WTC11 (cell line): ENCODE measurements at regions not wholly inside any gene's neighbourhood (a gene's known extent, or its start where the extent isn't known, plus 50 kb on each side); places are given as distances from the start of the nearest gene placed in this dataset.

ENCODE experiments used
- ATAC-seq: fragments of 200-7000 bp; cut with Tn5 transposase; 2 replicates; pipeline ENCODE4 v1.10.0; 2021; ENCODE audit warnings: mild to moderate bottlenecking, moderate library complexity
- CTCF ChIA-PET: fragments of 300-600 bp; sonication (Branson Sonifier 250); formaldehyde crosslinking; loops from one replicate; lab custom pipeline; 2021; ENCODE audit warnings: antibody characterized with exemption; lab: Charles Lee
- POLR2A ChIA-PET: fragments of 350-600 bp; sonication (Branson Sonifier 250); formaldehyde crosslinking; loops from one replicate; lab custom pipeline; 2021; ENCODE audit warnings: antibody characterized with exemption; lab: Charles Lee
- DNase-seq: peaks from one replicate; pipeline ENCODE4 v3.0.0; 2021; ENCODE audit warnings: low spot score
- H3K27ac Mint-ChIP-seq: 2 replicates; pipeline ENCODE4 v1.8.0; 2021; ENCODE audit warnings: mixed read lengths
- H3K27me3 Mint-ChIP-seq: 2 replicates; pipeline ENCODE4 v1.8.0; 2021; ENCODE audit warnings: low read depth, mild to moderate bottlenecking, moderate library complexity, mixed read lengths
- H3K36me3 Mint-ChIP-seq: 2 replicates; pipeline ENCODE4 v1.8.0; 2021; ENCODE audit warnings: mixed read lengths
- H3K4me1 Mint-ChIP-seq: 2 replicates; pipeline ENCODE4 v1.8.0; 2022; ENCODE audit warnings: mixed read lengths
- H3K4me3 Mint-ChIP-seq: 2 replicates; pipeline ENCODE4 v1.8.0; 2021; ENCODE audit warnings: mild to moderate bottlenecking, moderate library complexity, mixed read lengths
- H3K9me3 Mint-ChIP-seq: 2 replicates; pipeline ENCODE4 v1.8.0; 2021; ENCODE audit warnings: mixed read lengths
- ATF1 ChIP-seq: sonication (generic); formaldehyde crosslinking; IDR thresholded peaks from 2 replicates; pipeline ENCODE4 v1.8.1; 2023; ENCODE audit warnings: mild to moderate bottlenecking, moderate library complexity, missing genetic modification reagents
- ATF3 ChIP-seq: sonication (generic); formaldehyde crosslinking; conservative IDR thresholded peaks from 2 replicates; pipeline ENCODE4 v1.8.1; 2022; ENCODE audit warnings: mild to moderate bottlenecking, missing genetic modification reagents
- CDX4 ChIP-seq: fragments of 250-450 bp; sonication (Bioruptor Pico); IDR thresholded peaks from 2 replicates; pipeline ENCODE4 v1.9.0; 2021; ENCODE audit warnings: moderate library complexity, mild to moderate bottlenecking, inconsistent platforms, borderline replicate concordance
- CTCF ChIP-seq: fragments of 200-600 bp; IDR thresholded peaks from 2 replicates; pipeline ENCODE4 v1.8.0; 2022; ENCODE audit warnings: antibody characterized with exemption
- E2F5 ChIP-seq: sonication (generic); formaldehyde crosslinking; IDR thresholded peaks from 2 replicates; pipeline ENCODE4 v1.8.1; 2022; ENCODE audit warnings: mild to moderate bottlenecking, moderate library complexity, missing genetic modification reagents
- ERG ChIP-seq: fragments of 250-450 bp; sonication (Bioruptor Pico); IDR thresholded peaks from 2 replicates; pipeline ENCODE4 v1.8.0; 2021; ENCODE audit warnings: mild to moderate bottlenecking
- HMGXB4 ChIP-seq: sonication (generic); formaldehyde crosslinking; IDR thresholded peaks from 2 replicates; pipeline ENCODE4 v1.8.1; 2023; ENCODE audit warnings: mild to moderate bottlenecking, moderate library complexity, missing genetic modification reagents
- IRF2 ChIP-seq: sonication (generic); formaldehyde crosslinking; IDR thresholded peaks from 2 replicates; pipeline ENCODE4 v1.8.0; 2022; ENCODE audit warnings: low read depth, missing genetic modification reagents, borderline replicate concordance
- NFATC4 ChIP-seq: fragments of 250-450 bp; sonication (Bioruptor Pico); IDR thresholded peaks from 2 replicates; pipeline ENCODE4 v1.9.0; 2021; ENCODE audit warnings: mild to moderate bottlenecking
- NFYB ChIP-seq: sonication (generic); formaldehyde crosslinking; conservative IDR thresholded peaks from 2 replicates; pipeline ENCODE4 v1.8.0; 2022; ENCODE audit warnings: low read depth, missing genetic modification reagents
- PREB ChIP-seq: sonication (generic); formaldehyde crosslinking; IDR thresholded peaks from 2 replicates; pipeline ENCODE4 v1.8.1; 2022; ENCODE audit warnings: mild to moderate bottlenecking, missing genetic modification reagents, moderate library complexity, borderline replicate concordance
- SP1 ChIP-seq: sonication (generic); formaldehyde crosslinking; conservative IDR thresholded peaks from 2 replicates; pipeline ENCODE4 v1.8.1; 2022; ENCODE audit warnings: missing genetic modification reagents
- TEAD4 ChIP-seq: sonication (generic); formaldehyde crosslinking; IDR thresholded peaks from 2 replicates; pipeline ENCODE4 v1.8.0; 2022; ENCODE audit warnings: mild to moderate bottlenecking, missing genetic modification reagents
- USF2 ChIP-seq: sonication (generic); formaldehyde crosslinking; IDR thresholded peaks from 2 replicates; pipeline ENCODE4 v1.8.1; 2023; ENCODE audit warnings: mild to moderate bottlenecking, missing genetic modification reagents, moderate library complexity
- ZNF121 ChIP-seq: sonication (generic); formaldehyde crosslinking; IDR thresholded peaks from 2 replicates; pipeline ENCODE4 v1.8.0; 2023; ENCODE audit warnings: missing genetic modification reagents
- ZNF219 ChIP-seq: sonication (generic); formaldehyde crosslinking; IDR thresholded peaks from 2 replicates; pipeline ENCODE4 v1.8.0; 2023; ENCODE audit warnings: missing genetic modification reagents, mild to moderate bottlenecking, borderline replicate concordance

- Mint-ChIP-seq H3K9me3 (peaks cover 7% of the 10 kb centered on the region), H3K4me1 (peaks cover 18% of the 10 kb centered on the region), H3K27me3 (no peaks in the 10 kb centered on the region; the same call in 1 of the 2 replicates), H3K36me3 (no peaks in the 10 kb centered on the region), H3K27ac (no peak overlapping the region)
- DNase-seq (no peak), ATAC-seq (no peak)
- ChIA-PET POLR2A (no interaction called here), CTCF (no interaction called here)
- no peak for TF ChIP-seq NFATC4
- no peak for TF ChIP-seq ERG (CRISPR knock-in tag)
- no peak for TF ChIP-seq CDX4 (CRISPR knock-in tag)
- no peak for TF ChIP-seq E2F5 (CRISPR knock-in tag)
- TF ChIP-seq IRF2 (CRISPR knock-in tag), result no peak
- no peak for TF ChIP-seq ZNF121 (CRISPR knock-in tag)
- TF ChIP-seq HMGXB4 (CRISPR knock-in tag), result no peak
- no peak for TF ChIP-seq ATF1 (CRISPR knock-in tag)
- no peak for TF ChIP-seq USF2 (CRISPR knock-in tag)
- TF ChIP-seq, all 79 proteins: peak for 0
- H3K4me3 Mint-ChIP-seq, result no peak overlapping the region
Measured at GRCh38 chr3:72277710-72278109, 492.8 kb upstream of the PROK2 start.

- Mint-ChIP-seq H3K36me3 (no peaks in the 10 kb centered on the region), H3K4me1 (peaks cover 18% of the 10 kb centered on the region), H3K9me3 (no peaks in the 10 kb centered on the region; the same call in 1 of the 2 replicates), H3K27me3 (no peaks in the 10 kb centered on the region; the same call in 1 of the 2 replicates), H3K27ac (no peak overlapping the region), H3K4me3 (no peak overlapping the region)
- no peak for DNase-seq
- CTCF ChIA-PET, result no interaction called here
- POLR2A ChIA-PET, result no interaction called here
- TF ChIP-seq PREB (CRISPR knock-in tag), result no peak
- no peak for TF ChIP-seq SP1 (CRISPR knock-in tag)
- TF ChIP-seq CTCF, result no peak
- no peak for TF ChIP-seq ZNF219
- TF ChIP-seq ATF3, result no peak
- TF ChIP-seq TEAD4 (CRISPR knock-in tag), result no peak
- no peak for TF ChIP-seq NFYB
- no peak for ATAC-seq
Measured at GRCh38 chr3:72276806-72277205, 491.9 kb upstream of the PROK2 start.
